CD4-positive, alpha-beta T cell (primary cell): ENCODE measurements at regions not wholly inside any gene's neighbourhood (a gene's known extent, or its start where the extent isn't known, plus 50 kb on each side); places are given as distances from the start of the nearest gene placed in this dataset.

ENCODE experiments used
- ATAC-seq: fragments of 200-7000 bp; cut with Tn5 transposase; one replicate; pipeline ENCODE4 v1.10.0; 2022; ENCODE audit warnings: mild to moderate bottlenecking; ENCODE audit not compliant: poor library complexity
- CTCF ChIA-PET: fragments of 350-600 bp; sonication (Branson Sonifier 250); formaldehyde crosslinking; loops from one replicate; lab custom pipeline; 2021; ENCODE audit warnings: antibody characterized with exemption, inconsistent platforms; lab: Charles Lee
- POLR2A ChIA-PET: fragments of 350-600 bp; sonication (Branson Sonifier 250); formaldehyde crosslinking; loops from one replicate; lab custom pipeline; 2021; ENCODE audit warnings: antibody characterized with exemption, inconsistent platforms; lab: Charles Lee
- DNase-seq, 14 experiments: peaks; one replicate each; pipeline ENCODE4 v3.0.0-alpha.2; 2013 to 2020; ENCODE audit warnings: mixed read lengths in 2 of 14
- H3K27ac ChIP-seq, 2 donors: one replicate each; pipeline versions ENCODE4 v1.5.1 to v1.7.0; 2013; ENCODE audit warnings: low read length in 2 of 2, low read depth in 1 of 2, mild to moderate bottlenecking in 1 of 2
- H3K27me3 ChIP-seq, 2 experiments: 1 replicate in 1 of 2; 2 replicates in 1 of 2; pipeline versions ENCODE4 v1.6.1 to v1.7.0; 2013; ENCODE audit warnings: low read length in 2 of 2, control low read depth in 1 of 2, mild to moderate bottlenecking in 1 of 2, moderate library complexity in 1 of 2; ENCODE audit not compliant: insufficient read depth in 2 of 2, control insufficient read depth in 1 of 2
- H3K36me3 ChIP-seq: one replicate; pipeline ENCODE4 v1.6.1; 2013; ENCODE audit warnings: low read length, control low read depth; ENCODE audit not compliant: insufficient read depth
- H3K4me1 ChIP-seq: one replicate; pipeline ENCODE4 v1.6.1; 2013; ENCODE audit warnings: low read length, control low read depth; ENCODE audit not compliant: insufficient read depth
- H3K4me3 ChIP-seq: one replicate; pipeline ENCODE4 v1.5.1; 2013; ENCODE audit warnings: mild to moderate bottlenecking, low read length, moderate library complexity
- H3K9me3 ChIP-seq, 2 experiments: 1 replicate in 1 of 2; 2 replicates in 1 of 2; pipeline versions ENCODE4 v1.6.1 to v1.7.0; 2013; ENCODE audit warnings: low read length in 2 of 2, mild to moderate bottlenecking in 2 of 2, control low read depth in 1 of 2, moderate library complexity in 1 of 2; ENCODE audit not compliant: control insufficient read depth in 1 of 2, insufficient read depth in 1 of 2
- H3K27ac Mint-ChIP-seq: one replicate; pipeline ENCODE4 v1.8.0; 2020; ENCODE audit warnings: mixed read lengths
- H3K27me3 Mint-ChIP-seq: one replicate; pipeline ENCODE4 v1.8.0; 2021; ENCODE audit warnings: mixed read lengths
- H3K36me3 Mint-ChIP-seq: one replicate; pipeline ENCODE4 v1.8.0; 2021; ENCODE audit warnings: low read depth, mixed read lengths
- H3K4me1 Mint-ChIP-seq: one replicate; pipeline ENCODE4 v1.8.0; 2021; ENCODE audit warnings: low read depth, mixed read lengths
- H3K4me3 Mint-ChIP-seq: one replicate; pipeline ENCODE4 v1.8.0; 2020; ENCODE audit warnings: mild to moderate bottlenecking, mixed read lengths
- H3K9me3 Mint-ChIP-seq: one replicate; pipeline ENCODE4 v1.8.0; 2020; ENCODE audit warnings: mixed read lengths
- CTCF ChIP-seq: fragments of 200-600 bp; IDR thresholded peaks from one replicate; pipeline ENCODE4 v1.8.0; 2022; ENCODE audit warnings: antibody characterized with exemption, mild to moderate bottlenecking
- intact Hi-C, 2 experiments: fragments of 100-400 bp; cut with DNase I in 1 of 2; cut with micrococcal nuclease in 1 of 2; formaldehyde crosslinking; loops; one replicate each; pipeline versions ENCODE4 v1.15.1 to v1.9.0; 2023 to 2025; cut with DNase I, micrococcal nuclease

GRCh38 chr3:59601486-59601885 is 551.7 kb upstream of the CFAP20DC start:
- intact Hi-C loops, result no loop called here
- Histone ChIP-seq H3K27ac (no peak overlapping the region), H3K4me1 (no peaks in the 10 kb centered on the region), H3K9me3 (no peaks in the 10 kb centered on the region), H3K4me3 (no peak overlapping the region), H3K27me3 (no peaks in the 10 kb centered on the region), H3K36me3 (no peaks in the 10 kb centered on the region)
- no peak overlapping the region for H3K27ac Mint-ChIP-seq
- no peak overlapping the region for H3K4me3 Mint-ChIP-seq
- DNase-seq, result no peak
- ChIA-PET POLR2A (no interaction called here), CTCF (interaction anchor here (2.3 kb wide), 1 partner anchor 26 kb away, joined by 5 read pairs; no protein-coding TSS in a partner anchor)
- no peaks in the 10 kb centered on the region for H3K9me3 Mint-ChIP-seq
- TF ChIP-seq CTCF, result no peak
- no peaks in the 10 kb centered on the region for H3K4me1 Mint-ChIP-seq
- ATAC-seq, result no peak
- H3K27me3 Mint-ChIP-seq, result no peaks in the 10 kb centered on the region
- no peaks in the 10 kb centered on the region for H3K36me3 Mint-ChIP-seq

GRCh38 chr3:59600631-59601030 is 550.8 kb upstream of the CFAP20DC start:
- ChIA-PET POLR2A (no interaction called here), CTCF (interaction anchor here (2.3 kb wide), 1 partner anchor 25 kb away, joined by 5 read pairs; no protein-coding TSS in a partner anchor)
- TF ChIP-seq CTCF, result no peak
- Mint-ChIP-seq H3K27me3 (no peaks in the 10 kb centered on the region), H3K4me3 (no peak overlapping the region), H3K27ac (no peak overlapping the region), H3K4me1 (no peaks in the 10 kb centered on the region), H3K36me3 (no peaks in the 10 kb centered on the region), H3K9me3 (peaks cover 2% of the 10 kb centered on the region)
- intact Hi-C loops, result no loop called here
- H3K4me3 ChIP-seq, result no peak overlapping the region
- ATAC-seq (no peak), DNase-seq (no peak)
- H3K27me3 ChIP-seq, result no peaks in the 10 kb centered on the region
- H3K9me3 ChIP-seq, result no peaks in the 10 kb centered on the region
- no peak overlapping the region for H3K27ac ChIP-seq
- no peaks in the 10 kb centered on the region for H3K4me1 ChIP-seq
- no peaks in the 10 kb centered on the region for H3K36me3 ChIP-seq

- POLR2A ChIA-PET, result no interaction called here
- H3K9me3 ChIP-seq, result no peaks in the 10 kb centered on the region
- no peak overlapping the region for H3K4me3 ChIP-seq
- no peaks in the 10 kb centered on the region for H3K4me1 ChIP-seq
- no peak for TF ChIP-seq CTCF
- Mint-ChIP-seq H3K4me3 (no peak overlapping the region), H3K27ac (no peak overlapping the region), H3K4me1 (no peaks in the 10 kb centered on the region), H3K9me3 (peaks cover 3% of the 10 kb centered on the region), H3K36me3 (no peaks in the 10 kb centered on the region), H3K27me3 (no peaks in the 10 kb centered on the region)
- no peak for DNase-seq
- no peaks in the 10 kb centered on the region for H3K36me3 ChIP-seq
- no peak for ATAC-seq
- CTCF ChIA-PET, result no interaction called here
- H3K27ac ChIP-seq, result no peak overlapping the region
- H3K27me3 ChIP-seq, result no peaks in the 10 kb centered on the region
- intact Hi-C loops, result no loop called here
Measured at GRCh38 chr3:59596741-59597140, 546.9 kb upstream of the CFAP20DC start.
